ENCODE measurements at regions not wholly inside any gene's neighbourhood (a gene's known extent, or its start where the extent isn't known, plus 50 kb on each side); places are given as distances from the start of the nearest gene placed in this dataset.

GRCh38 chr4:116880625-116881024 lies 204.8 kb downstream of the TRAM1L1 start:
- no peak for DNase-seq (ENCODE audit: low read depth)
- TF ChIP-seq CTCF (IDR thresholded peaks at IDR 0.05; ENCODE audit: insufficient read depth, low read length): no peak
- no peak overlapping the region for H3K4me3 ChIP-seq (ENCODE audit: low read depth, low read length)

- no peak overlapping the region for H3K4me3 ChIP-seq (ENCODE audit: low read depth, low read length)
- TF ChIP-seq CTCF (IDR thresholded peaks at IDR 0.05; ENCODE audit: insufficient read depth, low read length): no peak
- DNase-seq (ENCODE audit: low read depth): no peak
Observed at GRCh38 chr4:116878280-116878679, 207.1 kb downstream of the TRAM1L1 start.

- TF ChIP-seq CTCF (IDR thresholded peaks at IDR 0.05; ENCODE audit: insufficient read depth, low read length): no peak
- no peak for DNase-seq (ENCODE audit: low read depth)
- no peak overlapping the region for H3K4me3 ChIP-seq (ENCODE audit: low read depth, low read length)
Observed at GRCh38 chr4:116877069-116877468, 208.3 kb downstream of the TRAM1L1 start.

- H3K4me3 ChIP-seq (ENCODE audit: low read depth, low read length): no peak overlapping the region
- DNase-seq (ENCODE audit: low read depth): no peak
- no peak for TF ChIP-seq CTCF (IDR thresholded peaks at IDR 0.05; ENCODE audit: insufficient read depth, low read length)
Observed at GRCh38 chr4:116872941-116873340, 212.4 kb downstream of the TRAM1L1 start.

GRCh38 chr4:116872308-116872707 lies 213.1 kb downstream of the TRAM1L1 start:
- H3K4me3 ChIP-seq (ENCODE audit: low read depth, low read length): no peak overlapping the region
- no peak for DNase-seq (ENCODE audit: low read depth)

GRCh38 chr4:116870686-116871085 lies 214.7 kb downstream of the TRAM1L1 start:
- TF ChIP-seq CTCF (IDR thresholded peaks at IDR 0.05; ENCODE audit: insufficient read depth, low read length): no peak
- no peak overlapping the region for H3K4me3 ChIP-seq (ENCODE audit: low read depth, low read length)
- DNase-seq (ENCODE audit: low read depth): no peak

More at GRCh38 chr4:116872308-116872707, 213.1 kb downstream of the TRAM1L1 start:
- no peak for TF ChIP-seq CTCF (IDR thresholded peaks at IDR 0.05; ENCODE audit: insufficient read depth, low read length)

- DNase-seq (ENCODE audit: low read depth): no peak
- no peak for TF ChIP-seq CTCF (IDR thresholded peaks at IDR 0.05; ENCODE audit: insufficient read depth, low read length)
- H3K4me3 ChIP-seq (ENCODE audit: low read depth, low read length): no peak overlapping the region
Observed at GRCh38 chr4:116866106-116866505, 219.3 kb downstream of the TRAM1L1 start.

All from fibroblast of the aortic adventitia (primary cell).